Activated T-helper 1 cell treated with anti-CD3 and anti-CD28 coated beads, Interleukin-12 subunit alpha, Interleukin-12 subunit beta, Interleukin-2, Interleukin-4 antibody, amounts not matched to agents 30 ng/mL and 10 ng/mL and 1 ng/mL, durations not matched to agents 14 hours and 24 hours and 36 hours (primary cell): ENCODE measurements at regions not wholly inside any gene's neighbourhood (a gene's known extent, or its start where the extent isn't known, plus 50 kb on each side); places are given as distances from the start of the nearest gene placed in this dataset.
"Not testable (repeated sequence)": the region's sequence is repeated elsewhere in the genome, so short reads cannot be mapped to it uniquely, and the experiment has no call there.

Source experiments
- DNase-seq: peaks from one replicate; pipeline ENCODE4 v3.0.0; 2021; ENCODE audit warnings: low spot score
- H3K27ac Mint-ChIP-seq: one replicate; pipeline ENCODE4 v1.8.0; 2021; ENCODE audit warnings: mild to moderate bottlenecking, mixed read lengths
- H3K27me3 Mint-ChIP-seq: one replicate; pipeline ENCODE4 v1.8.0; 2022; ENCODE audit warnings: mild to moderate bottlenecking, moderate library complexity, mixed read lengths; ENCODE audit not compliant: insufficient read depth
- H3K36me3 Mint-ChIP-seq: one replicate; pipeline ENCODE4 v1.8.0; 2021; ENCODE audit warnings: low read depth, mixed read lengths
- H3K4me1 Mint-ChIP-seq: one replicate; pipeline ENCODE4 v1.8.0; 2021; ENCODE audit warnings: low read depth, mixed read lengths
- H3K4me3 Mint-ChIP-seq: one replicate; pipeline ENCODE4 v1.8.0; 2021; ENCODE audit warnings: mild to moderate bottlenecking, moderate library complexity, mixed read lengths
- H3K9me3 Mint-ChIP-seq: one replicate; pipeline ENCODE4 v1.8.0; 2021; ENCODE audit warnings: mixed read lengths
- intact Hi-C: fragments of 100-400 bp; cut with micrococcal nuclease; formaldehyde crosslinking; loops from one replicate; pipeline ENCODE4 v1.15.1; 2024

DNA sequence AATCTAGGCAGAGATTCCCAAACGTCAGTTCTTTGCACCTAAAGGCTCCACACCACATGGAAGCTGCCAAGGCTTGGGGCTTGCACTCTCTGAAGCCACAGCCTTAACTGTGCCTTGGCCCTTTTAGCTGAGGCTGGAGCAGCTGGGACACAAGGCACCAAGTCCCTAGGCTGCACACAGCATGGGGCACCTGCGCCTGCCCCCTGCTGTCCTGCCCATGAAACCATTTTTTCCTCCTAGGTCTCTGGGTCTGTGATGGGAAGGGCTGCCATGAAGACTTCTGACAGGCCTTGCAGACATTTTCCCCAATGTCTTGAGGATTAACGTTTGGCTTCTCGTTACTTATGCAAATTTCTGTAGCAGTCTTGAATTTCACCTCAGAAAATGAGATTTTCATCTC lies 241.5 kb downstream of the OSR1 start:
- no peak overlapping the region for H3K27ac Mint-ChIP-seq
- H3K4me3 Mint-ChIP-seq: no peak overlapping the region
- H3K27me3 Mint-ChIP-seq: peaks cover 2% of the 10 kb centered on the region
- intact Hi-C loops: no loop called here
- no peaks in the 10 kb centered on the region for H3K4me1 Mint-ChIP-seq
- H3K36me3 Mint-ChIP-seq: no peaks in the 10 kb centered on the region
- no peak for DNase-seq
- H3K9me3 Mint-ChIP-seq: no peaks in the 10 kb centered on the region

DNA sequence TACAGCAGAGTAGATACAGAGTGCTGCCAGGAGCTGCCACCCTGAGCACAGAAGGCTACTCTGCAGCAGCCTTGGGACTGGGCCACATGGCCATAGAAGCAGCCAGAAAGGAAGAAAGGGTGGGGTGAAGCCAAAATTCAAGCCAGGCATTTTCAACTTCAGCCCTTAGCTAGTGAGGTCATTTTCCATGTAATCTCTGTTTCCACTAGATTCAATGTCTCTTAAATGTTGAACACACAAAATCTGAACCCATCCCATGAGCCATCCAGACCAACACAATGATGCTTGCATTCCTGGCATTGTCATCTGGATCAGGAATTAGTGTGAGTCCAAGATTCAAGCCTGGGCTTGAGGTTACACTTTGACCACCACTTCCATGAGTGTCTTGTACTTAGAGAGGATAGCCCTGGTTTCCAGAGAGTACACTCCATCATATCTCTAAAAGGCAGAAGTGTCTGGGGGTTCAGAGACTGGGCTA lies 243.6 kb downstream of the OSR1 start:
- Mint-ChIP-seq H3K36me3 (no peaks in the 10 kb centered on the region), H3K4me1 (no peaks in the 10 kb centered on the region), H3K4me3 (no peak overlapping the region), H3K27me3 (no peaks in the 10 kb centered on the region), H3K9me3 (no peaks in the 10 kb centered on the region), H3K27ac (no peak overlapping the region)
- no peak for DNase-seq
- intact Hi-C loops: no loop called here

DNA sequence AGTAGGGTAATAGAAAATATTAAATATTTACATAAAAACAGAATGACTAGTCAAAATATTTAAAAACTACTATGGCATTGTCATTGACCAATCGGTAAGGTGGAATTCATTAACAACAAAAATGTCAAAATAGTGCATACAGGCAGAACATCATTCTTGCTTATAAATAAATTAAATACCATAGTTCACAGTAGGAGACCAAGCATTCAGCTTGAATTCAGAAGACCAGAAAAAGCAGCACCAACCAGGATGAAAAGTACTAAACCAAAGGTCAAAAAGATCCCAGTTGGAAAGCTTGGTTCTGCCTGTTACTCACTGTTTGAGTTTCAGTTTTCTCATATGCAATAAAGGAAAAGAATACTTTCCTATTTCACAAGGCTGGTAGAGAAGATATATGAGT lies 244.3 kb downstream of the OSR1 start:
- Mint-ChIP-seq H3K27ac (no peak overlapping the region), H3K27me3 (no peaks in the 10 kb centered on the region), H3K4me1 (no peaks in the 10 kb centered on the region), H3K36me3 (no peaks in the 10 kb centered on the region), H3K9me3 (no peaks in the 10 kb centered on the region), H3K4me3 (no peak overlapping the region)
- no peak for DNase-seq
- intact Hi-C loops: no loop called here

DNA sequence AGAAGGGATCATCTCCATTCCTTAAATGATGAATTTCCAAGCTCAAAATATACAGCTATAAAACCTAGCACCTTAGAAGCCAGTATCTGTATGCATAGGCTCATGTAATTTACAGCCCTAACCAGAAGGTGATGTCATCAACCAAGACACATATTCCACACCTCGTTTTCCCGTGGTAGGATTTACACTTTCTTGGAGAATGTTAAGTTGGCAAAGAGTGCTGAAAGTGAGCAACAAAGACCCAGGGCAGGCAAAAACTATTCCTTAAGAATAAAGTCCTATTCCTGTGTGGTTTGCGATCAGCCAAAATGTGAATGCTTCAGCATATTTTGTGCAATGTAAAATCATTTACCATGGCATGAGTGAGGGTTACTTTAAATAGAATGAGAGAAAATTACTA lies 247.1 kb downstream of the OSR1 start:
- no peak for DNase-seq
- H3K4me3 Mint-ChIP-seq: no peak overlapping the region
- H3K27me3 Mint-ChIP-seq: no peaks in the 10 kb centered on the region
- H3K9me3 Mint-ChIP-seq: no peaks in the 10 kb centered on the region
- H3K36me3 Mint-ChIP-seq: no peaks in the 10 kb centered on the region
- H3K27ac Mint-ChIP-seq: no peak overlapping the region
- no peaks in the 10 kb centered on the region for H3K4me1 Mint-ChIP-seq
- intact Hi-C loops: no loop called here

DNA sequence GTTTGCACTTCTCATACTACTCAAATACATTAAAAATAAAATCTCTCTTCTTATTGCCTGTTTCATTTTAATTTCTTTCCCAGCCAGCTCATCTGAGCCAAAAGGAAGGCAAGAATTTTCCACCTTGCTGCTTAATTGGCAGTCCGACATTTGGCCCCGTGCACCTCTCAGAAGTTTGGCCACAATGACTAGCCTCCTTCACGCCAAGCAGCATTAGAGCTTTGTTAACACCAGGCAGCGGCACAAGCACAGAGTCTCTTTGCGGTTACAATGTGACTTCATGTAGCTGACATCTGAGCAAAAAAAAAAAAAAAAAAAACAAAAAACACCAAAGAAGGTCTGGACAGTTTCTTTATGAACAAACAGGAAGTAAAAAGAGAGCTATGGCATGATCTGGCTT lies 248.9 kb downstream of the OSR1 start:
- H3K36me3 Mint-ChIP-seq: no peaks in the 10 kb centered on the region
- no peaks in the 10 kb centered on the region for H3K27me3 Mint-ChIP-seq
- no peak overlapping the region for H3K27ac Mint-ChIP-seq
- H3K4me1 Mint-ChIP-seq: no peaks in the 10 kb centered on the region
- no peaks in the 10 kb centered on the region for H3K9me3 Mint-ChIP-seq
- no peak overlapping the region for H3K4me3 Mint-ChIP-seq
- no peak for DNase-seq
- intact Hi-C loops: no loop called here

DNA sequence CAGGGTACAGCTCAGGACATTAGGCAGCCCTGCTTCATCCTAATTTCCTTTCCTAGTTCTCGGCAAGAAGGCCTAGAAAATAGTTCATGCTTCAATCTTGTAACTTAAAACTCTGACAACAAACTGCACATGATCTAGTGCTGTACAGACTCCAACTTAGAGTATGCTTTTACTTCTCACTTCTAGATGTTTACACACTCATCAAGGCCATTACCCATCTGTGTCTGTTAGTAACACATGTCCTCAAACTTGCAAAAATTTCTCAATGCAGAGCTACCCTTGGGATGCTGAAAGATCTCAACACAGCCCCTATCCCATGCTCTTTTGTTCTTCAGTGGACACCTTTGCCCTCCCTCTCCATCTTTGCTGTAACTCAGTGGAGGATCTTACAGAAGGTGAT lies 252.0 kb downstream of the OSR1 start:
- no peaks in the 10 kb centered on the region for H3K9me3 Mint-ChIP-seq
- H3K27me3 Mint-ChIP-seq: no peaks in the 10 kb centered on the region
- H3K4me3 Mint-ChIP-seq: no peak overlapping the region
- no peak overlapping the region for H3K27ac Mint-ChIP-seq
- DNase-seq: no peak
- no peaks in the 10 kb centered on the region for H3K36me3 Mint-ChIP-seq
- intact Hi-C loops: no loop called here
- no peaks in the 10 kb centered on the region for H3K4me1 Mint-ChIP-seq

DNA sequence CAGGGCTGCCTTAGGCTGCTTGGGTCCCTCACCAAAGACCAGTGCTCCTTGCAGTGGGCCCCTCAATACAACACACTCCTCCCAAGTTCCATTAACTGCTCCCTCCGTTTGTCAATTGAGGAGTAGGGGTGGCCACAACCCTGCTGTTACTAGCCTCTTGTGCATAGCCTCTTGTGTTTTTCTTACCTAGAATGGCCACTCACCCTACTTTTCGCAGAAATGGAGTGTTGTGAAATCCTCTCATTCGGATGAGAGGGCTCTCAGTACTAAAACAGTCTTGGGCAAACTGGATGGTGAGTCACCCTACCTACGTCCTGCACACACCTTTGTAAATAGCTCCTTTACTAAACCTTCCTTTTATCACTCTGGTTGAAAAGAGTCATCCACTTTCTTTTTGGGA lies 253.9 kb downstream of the OSR1 start:
- Mint-ChIP-seq H3K9me3 (no peaks in the 10 kb centered on the region), H3K4me3 (no peak overlapping the region), H3K4me1 (no peaks in the 10 kb centered on the region), H3K27me3 (no peaks in the 10 kb centered on the region), H3K36me3 (no peaks in the 10 kb centered on the region), H3K27ac (no peak overlapping the region)
- DNase-seq: no peak
- intact Hi-C loops: no loop called here

DNA sequence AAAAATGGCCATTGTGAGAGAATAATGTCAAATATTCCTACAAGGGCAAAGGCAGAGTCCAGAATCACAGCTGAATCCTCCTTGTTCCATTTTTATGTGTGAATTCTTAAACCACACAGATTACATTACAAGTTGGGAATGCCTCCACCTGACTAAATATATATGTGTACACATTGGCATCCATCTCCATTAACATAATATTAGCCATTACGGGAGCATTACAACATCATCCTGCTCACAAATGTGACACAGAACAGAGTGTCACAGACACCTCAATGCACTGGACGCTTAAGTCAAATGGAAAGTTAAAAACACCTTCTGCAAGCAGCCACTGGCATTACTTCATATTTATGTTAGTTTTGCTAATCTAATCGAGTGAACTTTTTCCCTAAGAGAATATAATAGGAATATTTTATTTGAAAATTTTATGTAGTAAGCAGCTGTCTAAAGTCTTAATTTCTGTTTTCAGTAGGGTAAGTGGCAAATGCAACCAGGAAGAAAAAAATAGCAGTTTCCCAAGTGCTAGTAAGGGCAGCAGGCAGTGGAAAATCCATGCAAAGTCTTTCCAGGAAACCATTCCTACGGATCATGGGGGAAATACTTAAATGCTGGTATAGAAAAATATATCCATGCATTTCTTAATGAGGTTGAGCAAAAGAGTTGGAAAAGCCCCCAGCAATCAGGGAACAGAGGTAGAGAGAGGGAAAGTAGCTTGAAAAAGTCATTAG lies 255.6 kb downstream of the OSR1 start:
- intact Hi-C loops: no loop called here
- Mint-ChIP-seq H3K9me3 (no peaks in the 10 kb centered on the region), H3K36me3 (no peaks in the 10 kb centered on the region), H3K27me3 (no peaks in the 10 kb centered on the region), H3K4me3 (no peak overlapping the region), H3K4me1 (no peaks in the 10 kb centered on the region), H3K27ac (no peak overlapping the region)
- DNase-seq: no peak

DNA sequence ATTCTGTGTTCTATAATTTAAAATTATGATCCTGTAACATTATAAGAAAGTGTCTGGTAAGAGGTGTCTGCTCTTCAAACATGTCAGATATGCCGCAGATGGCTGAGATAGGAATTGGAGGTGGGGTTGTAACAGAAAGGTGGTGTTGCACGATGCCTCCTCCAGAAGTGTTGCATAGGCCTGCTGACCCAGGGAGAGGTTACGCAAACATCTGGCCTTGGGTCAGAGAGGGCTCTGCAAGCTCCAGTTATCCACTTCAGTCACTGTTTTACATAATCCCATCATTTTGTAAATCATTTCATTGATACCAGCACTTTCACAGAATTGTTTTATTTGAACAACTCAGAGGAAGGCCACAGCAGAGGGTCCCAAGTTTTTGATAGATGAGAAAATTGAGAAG lies 256.5 kb downstream of the OSR1 start:
- DNase-seq: no peak
- H3K36me3 Mint-ChIP-seq: no peaks in the 10 kb centered on the region
- H3K4me3 Mint-ChIP-seq: no peak overlapping the region
- intact Hi-C loops: no loop called here
- H3K4me1 Mint-ChIP-seq: no peaks in the 10 kb centered on the region
- H3K27me3 Mint-ChIP-seq: no peaks in the 10 kb centered on the region
- peaks cover 2% of the 10 kb centered on the region for H3K9me3 Mint-ChIP-seq
- H3K27ac Mint-ChIP-seq: no peak overlapping the region

DNA sequence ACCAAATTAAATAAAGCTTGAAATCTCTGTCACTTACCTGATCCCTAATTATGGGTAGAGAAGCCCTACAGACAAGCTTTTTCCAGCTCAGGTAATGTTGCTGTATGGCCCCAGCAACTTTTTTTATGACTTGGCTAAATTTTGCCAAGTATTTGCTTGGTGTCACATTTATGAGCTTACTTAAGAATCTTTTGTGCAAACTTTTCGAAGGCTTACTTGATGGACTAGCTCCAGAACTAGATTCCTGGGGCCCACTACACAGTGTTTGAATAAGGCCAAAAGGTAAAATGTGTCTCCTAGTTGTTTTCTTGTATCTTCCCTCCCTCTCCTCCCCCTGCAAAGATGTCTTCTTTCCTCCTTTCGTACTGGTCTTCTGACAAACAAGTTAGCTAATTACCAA lies 257.9 kb downstream of the OSR1 start:
- Mint-ChIP-seq H3K9me3 (peaks cover 8% of the 10 kb centered on the region), H3K27me3 (no peaks in the 10 kb centered on the region), H3K27ac (no peak overlapping the region), H3K36me3 (no peaks in the 10 kb centered on the region), H3K4me3 (no peak overlapping the region), H3K4me1 (no peaks in the 10 kb centered on the region)
- intact Hi-C loops: no loop called here
- no peak for DNase-seq

DNA sequence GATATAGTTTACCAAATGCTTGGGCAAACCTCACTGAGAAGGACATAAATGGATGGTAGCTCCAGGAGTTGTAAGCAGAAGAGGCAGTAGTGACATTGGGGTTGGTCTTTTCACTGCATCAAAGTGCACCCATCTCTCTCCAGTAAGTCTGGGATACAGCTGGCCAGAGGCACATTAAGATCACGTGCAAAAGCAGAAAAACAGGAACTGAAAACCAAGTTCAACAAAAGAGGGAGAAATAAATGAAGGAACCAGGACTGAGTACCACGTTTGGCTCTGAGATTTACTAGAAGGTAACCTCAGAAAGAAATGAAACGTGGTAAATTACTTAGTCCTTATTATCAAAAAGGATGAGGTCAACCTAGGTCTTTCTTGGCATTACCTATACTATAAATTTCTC lies 259.2 kb downstream of the OSR1 start:
- H3K4me1 Mint-ChIP-seq: no peaks in the 10 kb centered on the region
- no peak overlapping the region for H3K4me3 Mint-ChIP-seq
- intact Hi-C loops: no loop called here
- H3K9me3 Mint-ChIP-seq: peaks cover 8% of the 10 kb centered on the region
- no peak overlapping the region for H3K27ac Mint-ChIP-seq
- H3K36me3 Mint-ChIP-seq: no peaks in the 10 kb centered on the region
- no peak for DNase-seq
- no peaks in the 10 kb centered on the region for H3K27me3 Mint-ChIP-seq

DNA sequence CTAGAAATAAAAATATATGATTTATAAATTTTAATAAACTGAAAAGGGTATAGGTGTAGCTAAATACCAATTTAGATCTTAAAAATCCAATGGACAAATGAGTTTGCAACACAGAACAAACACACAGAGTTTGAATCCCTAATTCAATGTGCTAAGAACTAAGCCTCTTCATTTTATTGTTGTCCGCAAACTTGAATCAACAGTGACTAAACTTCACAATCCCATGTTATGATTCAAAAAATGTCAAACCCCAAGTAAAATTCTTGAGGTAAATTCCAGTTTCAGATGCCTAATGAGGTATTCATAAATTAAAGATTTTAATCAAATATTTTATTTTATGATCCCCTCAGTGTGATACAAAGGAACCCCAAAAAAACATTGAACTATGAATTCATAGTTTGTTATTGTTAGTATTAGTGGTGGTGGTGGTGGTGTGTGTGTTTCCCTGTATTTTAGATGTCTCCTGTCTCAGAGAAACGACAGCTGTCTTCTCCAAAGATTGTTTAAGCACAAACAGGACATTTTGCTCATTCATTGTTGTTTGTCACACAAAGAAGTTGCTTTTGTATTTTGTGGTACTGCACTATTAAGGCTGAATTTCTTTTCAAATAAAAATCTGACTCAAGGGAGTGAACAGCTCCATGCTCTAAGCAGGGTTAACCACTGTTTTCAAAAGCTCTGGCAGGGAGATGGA lies 259.8 kb downstream of the OSR1 start:
- no peak overlapping the region for H3K27ac Mint-ChIP-seq
- H3K4me3 Mint-ChIP-seq: no peak overlapping the region
- no peaks in the 10 kb centered on the region for H3K27me3 Mint-ChIP-seq
- H3K9me3 Mint-ChIP-seq: peaks cover 8% of the 10 kb centered on the region
- H3K4me1 Mint-ChIP-seq: no peaks in the 10 kb centered on the region
- H3K36me3 Mint-ChIP-seq: no peaks in the 10 kb centered on the region
- no peak for DNase-seq
- intact Hi-C loops: no loop called here

DNA sequence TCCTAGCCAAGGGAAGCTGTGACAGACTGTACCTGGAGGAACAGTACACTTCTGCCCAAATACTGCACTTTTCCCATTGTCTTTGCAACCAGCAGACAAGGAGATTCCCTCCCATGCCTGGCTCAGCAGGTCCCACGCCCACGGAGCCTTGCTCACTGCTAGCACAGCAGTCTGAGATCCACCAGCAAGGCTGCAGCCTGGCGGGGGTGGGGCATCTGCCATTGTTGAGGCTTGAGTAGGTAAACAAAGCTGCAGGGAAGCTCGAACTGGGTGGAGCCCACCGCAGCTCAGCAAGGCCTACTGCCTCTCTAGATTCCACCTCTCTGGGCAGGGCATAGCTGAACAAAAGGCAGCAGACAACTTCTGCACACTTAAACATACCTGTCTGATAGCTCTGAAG lies 268.9 kb downstream of the OSR1 start:
- DNase-seq, H3K36me3 Mint-ChIP-seq, H3K4me1 Mint-ChIP-seq, H3K4me3 Mint-ChIP-seq, intact Hi-C loops, H3K27ac Mint-ChIP-seq, H3K27me3 Mint-ChIP-seq, H3K9me3 Mint-ChIP-seq: not testable (repeated sequence)
